Prostate gland (tissue), 2 donors: ENCODE measurements at regions not wholly inside any gene's neighbourhood (a gene's known extent, or its start where the extent isn't known, plus 50 kb on each side); places are given as distances from the start of the nearest gene placed in this dataset.

Source experiments
- POLR2A ChIP-seq: fragments of 450-650 bp; IDR thresholded peaks from one replicate; pipeline ENCODE4 v1.6.1; 2016; ENCODE audit warnings: antibody characterized with exemption, mild to moderate bottlenecking
- POLR2AphosphoS5 ChIP-seq: sonication (generic); formaldehyde crosslinking; IDR thresholded peaks from one replicate; pipeline ENCODE4 v1.6.1; 2017; ENCODE audit warnings: antibody characterized with exemption
- TF ChIP-seq, protein P1 (sequence below), 4 experiments: fragments of 200-600 bp in 2 of 4; fragments of 450-650 bp in 2 of 4; sonication (generic) in 2 of 4; IDR thresholded peaks; 1 replicate in 3 of 4; 2 replicates in 1 of 4; pipeline ENCODE4 v1.5.1; 2016 to 2019; ENCODE audit warnings: antibody characterized with exemption in 4 of 4, mild to moderate bottlenecking in 2 of 4, moderate library complexity in 2 of 4

DNA sequence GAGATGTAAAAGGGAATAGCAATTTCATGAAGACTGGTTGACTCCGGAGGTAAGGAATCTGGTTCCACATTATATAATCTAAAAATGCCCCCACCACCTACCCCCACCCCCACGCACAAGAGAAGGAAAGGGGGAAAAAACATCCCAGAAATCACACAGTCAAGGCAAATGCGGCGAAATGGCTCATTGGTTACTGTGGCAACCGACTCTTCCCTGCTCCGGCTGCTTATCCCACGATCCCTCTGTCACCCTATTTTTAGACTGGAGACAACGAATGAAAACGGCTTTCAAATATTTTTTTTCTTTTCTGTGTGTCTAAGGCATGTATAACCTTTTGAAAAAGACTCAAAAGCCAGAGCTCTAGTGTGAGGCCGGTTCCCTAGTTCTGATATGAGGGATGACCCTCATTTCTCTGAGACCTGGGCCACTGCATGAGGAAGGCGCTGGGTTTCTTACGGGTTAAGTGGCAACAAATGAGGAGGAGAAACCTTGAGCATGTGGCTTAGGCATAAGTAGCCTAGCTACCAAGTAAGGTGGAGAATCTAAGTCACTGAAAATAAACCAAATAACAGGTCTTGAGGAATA is 148.3 kb upstream of the GRIN2B start:
- TF ChIP-seq, protein P1, sequence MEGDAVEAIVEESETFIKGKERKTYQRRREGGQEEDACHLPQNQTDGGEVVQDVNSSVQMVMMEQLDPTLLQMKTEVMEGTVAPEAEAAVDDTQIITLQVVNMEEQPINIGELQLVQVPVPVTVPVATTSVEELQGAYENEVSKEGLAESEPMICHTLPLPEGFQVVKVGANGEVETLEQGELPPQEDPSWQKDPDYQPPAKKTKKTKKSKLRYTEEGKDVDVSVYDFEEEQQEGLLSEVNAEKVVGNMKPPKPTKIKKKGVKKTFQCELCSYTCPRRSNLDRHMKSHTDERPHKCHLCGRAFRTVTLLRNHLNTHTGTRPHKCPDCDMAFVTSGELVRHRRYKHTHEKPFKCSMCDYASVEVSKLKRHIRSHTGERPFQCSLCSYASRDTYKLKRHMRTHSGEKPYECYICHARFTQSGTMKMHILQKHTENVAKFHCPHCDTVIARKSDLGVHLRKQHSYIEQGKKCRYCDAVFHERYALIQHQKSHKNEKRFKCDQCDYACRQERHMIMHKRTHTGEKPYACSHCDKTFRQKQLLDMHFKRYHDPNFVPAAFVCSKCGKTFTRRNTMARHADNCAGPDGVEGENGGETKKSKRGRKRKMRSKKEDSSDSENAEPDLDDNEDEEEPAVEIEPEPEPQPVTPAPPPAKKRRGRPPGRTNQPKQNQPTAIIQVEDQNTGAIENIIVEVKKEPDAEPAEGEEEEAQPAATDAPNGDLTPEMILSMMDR (IDR thresholded peaks at IDR 0.05): no peak
- no peak for TF ChIP-seq POLR2AphosphoS5
- TF ChIP-seq POLR2A: no peak
